ENCODE measurements at regions not wholly inside any gene's neighbourhood (a gene's known extent, or its start where the extent isn't known, plus 50 kb on each side); places are given as distances from the start of the nearest gene placed in this dataset.

DNA sequence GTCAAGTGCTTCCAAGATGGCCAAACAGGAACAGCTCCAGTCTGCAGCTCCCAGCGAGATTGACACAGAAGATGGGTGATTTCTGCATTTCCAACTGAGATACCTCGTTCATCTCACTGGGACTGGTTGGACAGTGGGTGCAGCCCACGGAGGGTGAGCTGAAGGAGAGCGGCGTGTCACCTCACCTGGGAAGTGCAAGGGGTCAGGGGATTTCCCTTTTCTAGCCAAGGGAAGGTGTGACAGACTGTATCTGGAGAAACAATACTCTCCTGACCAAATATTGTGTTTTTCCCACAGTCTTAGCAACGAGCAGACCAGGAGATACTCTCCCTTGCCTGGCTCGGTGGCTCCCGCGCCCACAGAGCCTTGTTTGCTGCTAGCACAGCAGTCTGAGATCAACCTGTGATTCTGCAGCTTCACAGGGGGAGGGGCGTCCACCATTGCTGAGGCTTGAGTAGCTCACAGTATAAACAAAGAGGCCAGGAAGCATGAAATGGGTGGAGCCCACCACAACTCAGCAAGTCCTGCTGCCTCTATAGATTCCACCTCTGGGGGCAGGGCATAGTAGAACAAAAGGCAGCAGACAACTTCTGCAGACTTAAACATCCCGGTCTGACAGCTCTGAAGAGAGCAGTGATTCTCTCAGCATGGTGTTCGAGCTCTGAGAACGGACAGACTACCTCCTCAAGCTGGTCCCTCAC lies 293.5 kb upstream of the SUCLG2 start:
- Histone ChIP-seq H3K36me3 (ENCODE audit: insufficient read depth, low read length) (peaks cover 4% of the 10 kb centered on the region), H3K4me2 (ENCODE audit: low read length) (peak overlapping the region; percentile 44), H3K9me3 (ENCODE audit: low read length) (peaks cover 14% of the 10 kb centered on the region; the same call in 1 of the 2 replicates), H3K79me2 (ENCODE audit: insufficient read depth, low read depth, low read length) (no peaks in the 10 kb centered on the region), H4K20me1 (ENCODE audit: insufficient read depth, low read length) (no peaks in the 10 kb centered on the region), H3K4me3 (ENCODE audit: low read depth, low read length, poor library complexity, severe bottlenecking) (peak overlapping the region; percentile 13), H3K9me2 (ENCODE audit: insufficient read depth, low read length) (no peaks in the 10 kb centered on the region), H3K4me1 (ENCODE audit: insufficient read depth, low read length, poor library complexity, severe bottlenecking) (peaks cover 23% of the 10 kb centered on the region), H3K27ac (ENCODE audit: low read depth, low read length, poor library complexity, severe bottlenecking) (peak overlapping the region; percentile 40), H2AFZ (ENCODE audit: low read length) (peak overlapping the region; percentile 94)
- TF ChIP-seq, protein P1, sequence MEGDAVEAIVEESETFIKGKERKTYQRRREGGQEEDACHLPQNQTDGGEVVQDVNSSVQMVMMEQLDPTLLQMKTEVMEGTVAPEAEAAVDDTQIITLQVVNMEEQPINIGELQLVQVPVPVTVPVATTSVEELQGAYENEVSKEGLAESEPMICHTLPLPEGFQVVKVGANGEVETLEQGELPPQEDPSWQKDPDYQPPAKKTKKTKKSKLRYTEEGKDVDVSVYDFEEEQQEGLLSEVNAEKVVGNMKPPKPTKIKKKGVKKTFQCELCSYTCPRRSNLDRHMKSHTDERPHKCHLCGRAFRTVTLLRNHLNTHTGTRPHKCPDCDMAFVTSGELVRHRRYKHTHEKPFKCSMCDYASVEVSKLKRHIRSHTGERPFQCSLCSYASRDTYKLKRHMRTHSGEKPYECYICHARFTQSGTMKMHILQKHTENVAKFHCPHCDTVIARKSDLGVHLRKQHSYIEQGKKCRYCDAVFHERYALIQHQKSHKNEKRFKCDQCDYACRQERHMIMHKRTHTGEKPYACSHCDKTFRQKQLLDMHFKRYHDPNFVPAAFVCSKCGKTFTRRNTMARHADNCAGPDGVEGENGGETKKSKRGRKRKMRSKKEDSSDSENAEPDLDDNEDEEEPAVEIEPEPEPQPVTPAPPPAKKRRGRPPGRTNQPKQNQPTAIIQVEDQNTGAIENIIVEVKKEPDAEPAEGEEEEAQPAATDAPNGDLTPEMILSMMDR (conservative IDR thresholded peaks at IDR 0.05; ENCODE audit: low read length) = peak; percentile 43
- no peak for TF ChIP-seq EZH2phosphoT487 (IDR thresholded peaks at IDR 0.05; ENCODE audit: borderline replicate concordance, low read depth, low read length)
- no TSS peak for BruUV-seq (replicated peaks)
- peak; percentile 88 for DNase-seq (ENCODE audit: low spot score)
- ChIA-PET POLR2A (interaction anchor here (0.6 to 2.1 kb wide), 7 partner anchors 10 to 48 kb away, joined by 3 to 9 read pairs (median 3); no protein-coding TSS in a partner anchor), CTCF (ENCODE audit: unreplicated experiment) (no interaction called here)
- intact Hi-C loops (cut with micrococcal nuclease; ENCODE audit: unreplicated experiment) = no loop called here

DNA sequence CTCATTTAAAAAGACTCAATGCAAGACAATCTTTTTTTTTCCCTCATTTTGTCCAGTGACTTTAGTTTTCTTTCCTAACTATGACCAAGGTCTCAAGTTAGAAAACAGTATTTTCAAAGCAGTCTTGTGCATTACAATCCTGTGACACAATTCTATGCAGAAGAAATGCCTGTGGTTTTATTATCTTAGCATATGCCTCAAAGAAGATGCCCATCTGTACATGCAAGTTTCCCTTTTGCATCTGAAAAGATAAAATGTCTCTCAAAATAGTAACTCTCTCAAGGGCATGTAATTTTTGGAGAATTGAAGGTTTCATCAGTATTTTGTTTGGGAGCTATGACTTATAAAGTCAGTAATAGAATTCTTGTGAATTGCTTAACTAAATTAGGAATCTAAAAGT lies 292.0 kb upstream of the SUCLG2 start:
- no TSS peak for BruUV-seq (replicated peaks)

More for the DNA sequence above, 292.0 kb upstream of the SUCLG2 start:
- Histone ChIP-seq H3K4me2 (ENCODE audit: low read length) (no peak overlapping the region), H3K27ac (ENCODE audit: low read depth, low read length, poor library complexity, severe bottlenecking) (no peak overlapping the region), H2AFZ (ENCODE audit: low read length) (no peak overlapping the region; the same call in 1 of the 2 replicates), H3K4me3 (ENCODE audit: low read depth, low read length, poor library complexity, severe bottlenecking) (no peak overlapping the region), H3K36me3 (ENCODE audit: insufficient read depth, low read length) (peaks cover 4% of the 10 kb centered on the region), H4K20me1 (ENCODE audit: insufficient read depth, low read length) (no peaks in the 10 kb centered on the region), H3K9me2 (ENCODE audit: insufficient read depth, low read length) (no peaks in the 10 kb centered on the region), H3K4me1 (ENCODE audit: insufficient read depth, low read length, poor library complexity, severe bottlenecking) (peaks cover 23% of the 10 kb centered on the region), H3K9me3 (ENCODE audit: low read length) (peaks cover 14% of the 10 kb centered on the region; the same call in 1 of the 2 replicates), H3K79me2 (ENCODE audit: insufficient read depth, low read depth, low read length) (no peaks in the 10 kb centered on the region)
- ChIA-PET POLR2A (no interaction called here), CTCF (ENCODE audit: unreplicated experiment) (no interaction called here)
- intact Hi-C loops (cut with micrococcal nuclease; ENCODE audit: unreplicated experiment) = no loop called here
- TF ChIP-seq EZH2phosphoT487 (IDR thresholded peaks at IDR 0.05; ENCODE audit: borderline replicate concordance, low read depth, low read length) = no peak
- TF ChIP-seq, protein P1 (conservative IDR thresholded peaks at IDR 0.05; ENCODE audit: low read length) = no peak
- no peak for DNase-seq (ENCODE audit: low spot score)
